ENCODE measurements at regions not wholly inside any gene's neighbourhood (a gene's known extent, or its start where the extent isn't known, plus 50 kb on each side); places are given as distances from the start of the nearest gene placed in this dataset.
"Not testable (repeated sequence)": the region's sequence is repeated elsewhere in the genome, so short reads cannot be mapped to it uniquely, and the experiment has no call there.

DNA sequence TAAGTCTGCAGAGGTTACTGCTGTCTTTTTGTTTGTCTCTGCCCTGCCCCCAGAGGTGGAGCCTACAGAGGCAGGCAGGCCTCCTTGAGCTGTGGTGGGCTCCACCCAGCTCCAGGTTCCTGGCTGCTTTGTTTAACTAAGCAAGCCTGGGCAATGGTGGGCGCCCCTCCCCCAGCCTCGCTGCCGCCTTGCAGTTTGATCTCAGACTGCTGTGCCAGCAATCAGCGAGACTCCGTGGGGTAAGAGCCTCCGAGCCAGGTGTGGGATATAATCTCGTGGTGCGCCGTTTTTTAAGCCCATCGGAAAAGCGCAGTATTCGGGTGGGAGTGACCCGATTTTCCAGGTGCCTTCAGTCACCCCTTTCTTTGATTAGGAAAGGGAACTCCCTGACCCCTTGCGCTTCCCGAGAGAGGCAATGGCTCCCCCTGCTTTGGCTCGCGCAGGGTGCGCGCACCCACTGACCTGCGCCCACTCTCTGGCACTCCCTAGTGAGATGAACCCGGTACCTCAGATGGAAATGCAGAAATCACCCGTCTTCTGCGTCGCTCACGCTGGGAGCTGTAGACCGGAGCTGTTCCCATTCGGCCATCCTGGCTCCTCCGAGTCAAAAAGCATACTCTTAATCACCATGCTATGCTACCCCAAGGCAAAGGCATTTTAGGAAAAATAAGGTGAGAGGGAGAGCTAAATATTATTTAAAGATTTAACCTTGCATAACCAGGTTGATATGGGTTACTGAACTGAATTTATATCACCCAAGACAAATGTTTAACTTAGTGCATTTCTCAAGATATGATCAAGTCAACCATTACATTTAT, 96.8 kb downstream of the FANCF start:
- not testable (repeated sequence) for TF ChIP-seq POLR2AphosphoS5 (IDR thresholded peaks at IDR 0.05; ENCODE audit: low read depth, low read length); USF2 (IDR thresholded peaks at IDR 0.05; ENCODE audit: low read length); EP300 (IDR thresholded peaks at IDR 0.05; ENCODE audit: borderline replicate concordance in 1 of 2, low read depth in 2 of 2, low read length in 2 of 2)
- TF ChIP-seq RAD21 (IDR thresholded peaks at IDR 0.05 in 1 of 2, conservative IDR thresholded peaks at IDR 0.05 in 1 of 2; ENCODE audit: low read depth in 2 of 2, low read length in 2 of 2), result peak; percentile 17 to 24; a peak in 3 of 4 replicates

All from H1 (cell line).